ENCODE measurements at regions not wholly inside any gene's neighbourhood (a gene's known extent, or its start where the extent isn't known, plus 50 kb on each side); places are given as distances from the start of the nearest gene placed in this dataset.

DNA sequence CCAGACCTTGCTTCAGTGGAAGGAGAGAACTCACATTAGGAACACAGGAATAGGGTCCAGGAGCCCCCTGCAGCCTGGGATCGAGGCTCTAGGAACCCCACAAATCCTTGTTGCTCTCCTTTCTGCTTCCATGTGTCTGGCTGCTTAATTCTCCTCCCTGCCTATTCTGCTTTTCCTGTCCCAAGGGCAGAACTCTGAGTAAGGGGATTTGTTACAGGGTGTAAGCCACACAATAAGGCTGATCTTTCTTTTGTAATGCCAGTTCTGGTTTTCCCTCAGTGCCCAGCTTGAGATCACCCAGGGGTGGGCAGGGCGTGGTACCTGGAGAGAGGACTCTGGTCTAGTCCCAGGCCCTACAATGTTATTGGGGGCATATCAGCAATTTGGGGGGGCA lies 119.6 kb upstream of the MGAT5 start:
- DNase-seq = no peak

- DNase-seq = no peak
These were observed 119.0 kb upstream of the MGAT5 start for GRCh38 chr2:134134827-134135226.

GRCh38 chr2:134135793-134136192 lies 118.1 kb upstream of the MGAT5 start:
- no peak for DNase-seq

- DNase-seq = no peak
These were observed 117.1 kb upstream of the MGAT5 start for GRCh38 chr2:134136731-134137130.

DNA sequence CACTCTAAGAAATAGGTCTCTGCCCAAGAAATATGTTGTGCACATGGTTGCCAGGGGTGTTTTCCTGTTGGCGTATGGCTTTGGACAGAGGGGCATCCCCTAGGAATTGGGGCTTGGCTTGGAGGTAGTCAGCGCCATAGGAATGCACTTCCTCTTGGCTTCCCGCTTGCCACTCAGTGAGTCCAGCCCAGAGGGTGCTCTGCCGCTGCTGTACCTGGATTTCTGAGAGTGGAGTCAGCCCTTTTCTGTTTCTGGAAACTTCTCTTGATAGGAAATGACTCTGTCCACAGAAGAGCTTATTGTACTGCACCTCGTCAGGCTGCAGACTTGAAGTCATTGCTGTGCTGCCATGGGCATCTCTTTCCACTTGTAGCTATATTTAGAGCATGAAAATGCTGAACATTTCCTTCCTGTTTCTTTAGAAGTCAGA lies 116.7 kb upstream of the MGAT5 start:
- no peak for DNase-seq

- no peak for DNase-seq
These were observed 115.8 kb upstream of the MGAT5 start for GRCh38 chr2:134138115-134138514.

DNA sequence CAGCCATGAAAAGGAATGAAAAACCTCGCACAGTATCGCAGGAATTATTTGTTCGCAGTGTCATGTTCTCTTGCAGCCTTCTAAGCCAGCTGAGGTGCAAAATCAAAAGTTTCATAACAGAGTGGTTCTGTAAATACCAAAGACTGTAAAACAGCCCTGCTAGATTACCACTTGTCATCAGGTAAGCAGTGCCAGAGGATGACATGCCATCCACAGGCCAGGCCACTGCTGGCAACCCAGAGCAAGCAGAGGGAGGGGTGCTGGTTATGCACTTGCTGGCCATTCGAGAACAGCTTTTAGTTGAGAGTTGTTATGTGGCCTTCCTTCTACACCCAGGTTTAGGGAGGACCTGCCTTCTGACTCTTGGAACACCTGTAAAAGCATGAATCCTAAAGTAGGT lies 114.3 kb upstream of the MGAT5 start:
- DNase-seq = no peak

DNA sequence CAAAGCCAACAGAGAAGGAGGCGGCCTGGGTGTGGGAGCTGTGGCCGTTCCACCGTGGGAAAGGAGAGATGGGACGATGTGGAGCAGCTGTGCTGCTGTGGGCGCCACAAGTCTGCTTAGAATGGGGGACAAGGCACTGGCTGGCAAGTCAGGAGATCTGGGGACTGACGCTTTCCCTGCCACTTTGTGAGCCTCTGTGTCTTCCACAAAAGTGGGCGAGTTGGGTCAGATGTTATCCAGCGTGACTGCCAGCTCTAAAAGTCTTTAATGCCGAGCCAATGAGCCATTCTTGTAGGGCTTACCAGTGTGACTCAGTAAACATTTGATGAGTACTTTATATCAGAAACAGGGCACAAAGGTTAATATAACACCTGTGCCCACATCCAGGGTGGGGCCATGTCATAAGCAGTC lies 113.6 kb upstream of the MGAT5 start:
- DNase-seq = no peak

DNA sequence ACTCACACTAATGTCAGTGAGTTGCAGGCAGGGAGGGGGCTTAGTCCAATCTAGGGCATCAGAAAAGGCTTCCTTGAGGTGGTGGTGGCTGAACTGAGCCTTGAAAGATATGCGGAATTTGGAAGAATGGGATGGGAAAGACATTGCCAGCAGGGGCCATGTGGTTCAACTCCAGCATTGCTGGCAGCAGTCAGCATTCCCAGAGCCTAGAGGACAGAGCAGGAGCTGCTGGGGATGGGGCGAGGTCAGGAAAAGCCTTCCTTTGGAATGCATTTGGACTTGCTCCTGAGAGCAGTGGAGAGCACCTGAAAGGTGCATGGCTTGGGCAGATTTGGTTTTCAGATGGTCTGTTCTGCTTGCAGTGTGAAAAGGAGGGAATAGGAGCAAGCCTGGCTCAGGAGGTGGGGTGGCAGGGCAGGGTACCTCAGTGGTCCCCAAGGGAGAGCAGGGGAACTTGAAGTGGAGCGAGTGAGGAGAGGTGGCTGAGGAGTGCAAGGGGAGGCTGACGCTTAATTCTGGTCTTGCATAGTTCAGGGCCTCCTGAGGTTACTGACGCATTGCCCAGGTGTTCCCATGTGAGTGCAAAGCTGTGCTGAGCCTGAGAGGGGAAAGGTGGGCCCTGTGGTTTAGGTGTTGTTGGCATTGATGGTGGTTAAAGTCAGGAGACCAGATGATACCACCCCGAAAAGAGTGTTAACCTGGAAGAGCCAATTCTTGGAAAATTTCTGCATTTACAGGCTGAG lies 112.1 kb upstream of the MGAT5 start:
- DNase-seq = no peak

DNA sequence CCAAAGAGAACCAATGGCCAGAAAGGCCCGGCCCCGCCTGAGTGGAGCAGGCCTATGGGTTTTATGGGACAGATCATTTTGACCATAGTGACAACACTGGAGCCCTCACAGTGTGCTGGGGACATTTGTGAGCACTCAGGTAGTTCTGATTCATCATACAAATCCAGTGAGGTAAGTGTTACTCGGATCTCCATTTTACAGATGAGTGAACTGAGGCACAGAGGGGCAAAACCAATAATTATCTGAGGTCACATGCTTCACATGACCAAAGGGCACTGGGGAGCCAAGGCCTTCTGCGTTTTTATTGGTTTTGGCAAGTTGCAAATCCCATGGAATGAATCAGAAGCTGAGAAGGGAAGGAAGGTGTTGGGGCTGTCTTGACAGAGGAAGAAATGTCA lies 111.5 kb upstream of the MGAT5 start:
- no peak for DNase-seq

DNA sequence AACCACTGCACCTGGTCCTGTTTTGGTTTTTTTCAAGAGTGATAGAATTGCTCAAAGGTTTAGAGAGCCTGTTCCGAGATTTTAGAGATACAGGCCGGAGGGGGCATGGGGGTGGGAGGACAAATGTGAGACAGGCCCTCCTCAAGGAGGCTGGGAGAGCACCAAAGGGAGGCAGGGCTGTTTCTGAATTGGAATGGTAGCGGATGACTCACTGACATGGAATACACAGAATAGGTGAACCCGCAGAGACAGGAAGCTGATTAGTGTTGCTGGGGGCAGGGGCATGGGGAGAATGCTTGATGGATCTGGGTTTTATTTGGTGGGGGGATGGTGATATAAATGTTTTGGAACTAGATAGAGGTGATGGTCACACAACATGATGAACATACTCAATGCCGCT lies 111.0 kb upstream of the MGAT5 start:
- no peak for DNase-seq

DNA sequence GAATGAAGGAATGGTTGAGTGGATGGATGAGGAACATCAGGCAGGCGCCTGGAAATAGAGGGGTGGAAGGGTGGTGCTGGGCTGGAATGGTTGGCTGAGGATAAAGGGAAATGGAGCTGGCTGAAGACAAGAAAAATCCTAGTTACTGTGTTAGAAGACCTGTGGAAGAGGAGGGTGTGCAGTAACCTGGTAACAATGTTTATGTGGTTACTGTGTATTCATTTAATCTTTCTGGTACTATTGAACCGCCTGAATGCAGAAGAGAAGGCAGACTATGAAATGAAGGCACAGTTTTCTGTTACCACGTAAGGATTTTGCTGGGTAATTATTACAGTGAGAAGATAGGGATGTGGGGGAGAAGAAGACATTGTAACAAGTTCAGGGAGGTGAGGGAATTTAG lies 110.3 kb upstream of the MGAT5 start:
- DNase-seq = no peak

GRCh38 chr2:134144081-134144596 lies 109.7 kb upstream of the MGAT5 start:
- DNase-seq = no peak

DNA sequence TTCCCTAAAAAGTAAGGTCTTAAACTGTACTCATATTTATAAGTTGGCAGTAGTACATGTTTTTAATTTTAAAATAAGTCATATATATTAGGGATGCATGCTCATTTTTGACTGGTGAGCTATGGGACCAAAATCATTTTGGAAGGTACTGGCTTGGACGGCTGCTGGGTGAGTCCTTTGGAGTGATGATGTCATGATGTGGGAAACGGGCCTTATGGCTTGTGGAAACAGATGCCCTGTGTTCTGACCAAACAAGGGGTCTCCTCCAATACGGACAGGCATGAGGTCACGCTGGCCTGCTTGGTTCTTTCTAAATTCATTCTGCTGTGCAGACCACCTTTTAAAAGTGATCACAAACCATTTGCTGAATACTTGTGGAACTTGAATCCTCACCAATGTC lies 109.2 kb upstream of the MGAT5 start:
- DNase-seq = no peak

DNA sequence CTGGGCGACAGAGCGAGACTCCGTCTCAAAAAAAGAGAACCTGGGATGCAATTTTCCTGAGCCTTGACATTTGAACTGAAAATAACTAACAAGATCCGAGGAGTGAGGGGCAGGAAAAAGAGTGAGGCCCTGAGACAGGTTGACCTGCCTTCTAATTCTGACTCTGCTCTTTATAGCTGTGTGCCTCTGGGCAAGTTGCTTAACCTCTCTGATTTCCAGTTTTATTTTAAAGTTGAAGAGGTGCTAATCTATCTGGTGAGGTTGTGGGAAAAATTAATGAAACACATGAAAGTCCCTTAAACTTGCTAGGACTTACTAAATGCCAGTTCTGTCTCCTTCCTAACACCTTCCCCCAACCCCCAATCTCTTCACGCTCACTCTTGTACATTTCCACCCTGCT lies 108.4 kb upstream of the MGAT5 start:
- DNase-seq = no peak

- DNase-seq = no peak
These were observed 107.7 kb upstream of the MGAT5 start for GRCh38 chr2:134146161-134146560.

GRCh38 chr2:134146620-134147019 lies 107.3 kb upstream of the MGAT5 start:
- DNase-seq = no peak

DNA sequence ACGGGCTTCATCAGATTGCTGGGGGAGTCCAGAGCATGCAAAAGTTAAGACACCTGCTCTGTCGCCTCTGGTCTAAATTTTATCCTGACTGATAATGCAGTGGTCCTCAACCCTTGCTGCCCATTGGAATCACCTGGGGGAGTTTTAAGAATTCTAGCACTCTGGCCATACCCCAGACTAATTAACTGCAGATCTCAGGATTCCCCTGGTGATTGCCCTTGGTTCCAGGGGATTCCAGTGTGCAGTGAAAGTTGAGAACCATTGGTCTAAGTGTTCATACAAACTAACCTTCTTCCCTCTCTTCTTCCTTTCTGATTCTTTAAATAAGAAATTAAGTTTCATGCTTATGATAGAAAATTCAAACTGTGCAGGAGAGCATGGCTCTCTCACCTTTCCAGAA lies 105.7 kb upstream of the MGAT5 start:
- no peak for DNase-seq

GRCh38 chr2:134148843-134149472 lies 104.9 kb upstream of the MGAT5 start:
- no peak for DNase-seq

DNA sequence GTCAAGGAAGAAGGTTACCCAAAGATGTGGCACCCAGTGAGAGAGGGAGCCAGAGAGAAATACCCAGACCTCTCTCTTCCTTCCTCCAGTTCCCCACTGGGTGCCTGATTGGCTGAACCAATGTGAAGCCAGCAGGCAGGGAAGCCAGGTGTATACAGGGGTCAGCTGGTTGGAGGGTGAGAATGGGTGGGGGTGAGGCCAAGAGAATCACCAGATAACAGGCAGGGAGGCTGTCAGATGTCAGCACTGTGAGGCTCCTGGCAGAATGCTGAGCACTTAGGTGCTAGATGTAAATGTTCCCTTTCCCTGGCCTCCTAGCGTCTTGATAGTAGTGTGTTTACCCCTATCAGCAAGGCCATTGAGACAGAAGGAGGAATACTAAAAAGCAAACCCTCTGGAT lies 104.0 kb upstream of the MGAT5 start:
- DNase-seq = no peak

DNA sequence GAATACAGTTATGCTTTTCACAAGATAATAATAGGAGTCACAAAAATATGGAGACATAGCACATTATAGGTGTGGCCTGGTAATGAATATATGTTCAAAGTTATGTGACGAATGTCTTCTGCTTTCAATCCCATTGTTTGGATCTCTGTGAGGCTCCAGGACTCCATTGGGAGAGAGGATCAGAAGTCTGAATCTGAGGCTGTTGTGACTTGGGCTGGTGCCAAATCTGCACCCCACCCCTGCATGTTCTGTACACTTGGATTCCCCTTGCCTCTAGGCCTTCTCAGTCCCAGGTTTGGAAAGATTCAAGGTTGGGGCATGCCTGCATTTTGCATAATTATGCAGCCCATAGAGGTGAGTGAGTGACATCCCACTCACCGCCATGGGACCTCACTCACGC lies 103.1 kb upstream of the MGAT5 start:
- DNase-seq = no peak

DNA sequence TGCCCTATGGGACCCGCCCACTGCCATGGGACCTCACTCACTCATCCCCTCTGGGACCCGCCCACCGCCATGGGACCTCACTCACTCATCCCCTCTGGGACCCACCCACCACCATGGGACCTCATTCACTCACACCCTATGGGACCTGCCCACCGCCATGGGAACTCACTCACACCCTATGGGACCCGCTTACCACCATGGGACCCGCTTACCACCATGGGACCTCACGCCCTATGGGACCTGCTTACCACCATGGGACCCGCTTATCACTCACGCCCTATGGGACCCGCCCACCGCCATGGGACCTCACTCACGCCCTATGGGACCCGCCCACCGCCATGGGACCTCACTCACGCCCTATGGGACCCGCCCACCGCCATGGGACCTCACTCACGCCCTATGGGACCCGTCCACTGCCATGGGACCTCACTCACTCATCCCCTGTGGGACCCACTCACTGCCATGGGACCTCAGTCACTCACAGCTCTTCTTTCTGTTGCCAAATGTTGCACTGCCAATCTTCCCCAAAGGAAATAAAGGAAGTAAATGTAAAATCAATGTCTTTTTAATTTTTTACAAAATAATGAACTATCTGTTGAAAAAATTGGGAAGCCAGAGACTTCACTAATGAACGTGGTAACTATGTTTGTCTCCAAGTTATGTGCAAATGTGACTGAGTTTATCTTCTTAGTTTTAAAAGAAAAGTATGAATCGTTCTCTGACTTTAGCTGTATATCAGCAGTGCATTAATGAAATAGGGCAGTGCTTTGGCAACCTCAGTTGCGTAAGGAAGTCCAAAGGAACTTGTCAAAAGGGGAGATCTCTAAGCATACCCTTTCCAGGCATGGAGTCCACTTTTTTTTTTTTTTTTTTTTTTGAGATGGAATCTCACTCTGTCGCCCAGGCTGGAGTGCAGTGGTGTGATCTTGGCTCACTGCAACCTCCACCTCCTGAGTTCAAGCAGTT lies 101.5 kb upstream of the MGAT5 start:
- DNase-seq = no peak

DNA sequence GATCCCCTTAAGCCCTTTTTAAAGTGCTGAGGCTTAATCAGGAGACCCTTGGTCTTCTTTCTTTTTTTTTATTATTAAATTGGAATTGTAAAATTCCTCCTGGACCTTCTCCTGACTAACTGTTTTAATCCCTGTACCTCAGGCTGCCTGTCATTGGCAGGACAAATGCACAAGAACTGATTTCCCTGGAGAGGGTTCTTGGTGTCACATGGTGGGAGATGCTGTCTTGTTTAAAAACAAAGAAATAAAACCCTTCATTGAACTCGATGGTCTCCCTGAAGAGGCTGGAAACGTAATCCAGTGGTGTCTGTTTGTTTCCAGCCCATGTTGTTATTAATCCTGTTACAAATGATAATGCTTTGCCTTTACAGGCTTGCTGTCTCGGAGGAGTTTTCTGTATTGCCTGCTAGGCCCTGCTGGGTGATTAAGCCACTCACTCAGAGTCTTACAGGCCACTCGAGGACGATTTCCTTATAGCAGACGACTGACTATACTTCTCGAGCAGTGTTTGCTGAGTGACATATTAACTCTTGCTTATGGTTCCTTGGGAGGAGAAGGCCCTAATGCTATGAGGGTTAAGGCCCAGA lies 100.5 kb upstream of the MGAT5 start:
- no peak for DNase-seq

Measured in activated CD4-positive, alpha-beta T cell treated with anti-CD3 and anti-CD28 coated beads, Interleukin-2, Interleukin-6, amounts not matched to agents 100 ng/mL and 50 ng/mL, durations not matched to agents 16 hours and 8 hours (primary cell).